ENCODE measurements at regions not wholly inside any gene's neighbourhood (a gene's known extent, or its start where the extent isn't known, plus 50 kb on each side); places are given as distances from the start of the nearest gene placed in this dataset.

- no peak for TF ChIP-seq PATZ1 (CRISPR knock-in tag; IDR thresholded peaks at IDR 0.05; ENCODE audit: borderline replicate concordance)
- TF ChIP-seq RARB (CRISPR knock-in tag; IDR thresholded peaks at IDR 0.05) = no peak
- TF ChIP-seq ARNTL (CRISPR knock-in tag; IDR thresholded peaks at IDR 0.05; ENCODE audit: borderline replicate concordance, low read depth) = no peak
- TF ChIP-seq ZFP30 (CRISPR knock-in tag; IDR thresholded peaks at IDR 0.05) = no peak
- TF ChIP-seq BACH2 (CRISPR knock-in tag; IDR thresholded peaks at IDR 0.05; ENCODE audit: borderline replicate concordance) = no peak
- no peak for TF ChIP-seq ZFP3 (CRISPR knock-in tag; IDR thresholded peaks at IDR 0.05)
Observed at GRCh38 chr12:92341065-92341668, 195.5 kb upstream of the BTG1 start.

Data from SK-N-SH treated with all-trans-retinoic acid at 6 μM for 48 hours (cell line).